Loucy (cell line): ENCODE measurements at regions not wholly inside any gene's neighbourhood (a gene's known extent, or its start where the extent isn't known, plus 50 kb on each side); places are given as distances from the start of the nearest gene placed in this dataset.

ENCODE experiments used
- EZH2phosphoT487 ChIP-seq: fragments of 200-600 bp; IDR thresholded peaks from 2 replicates; pipeline ENCODE4 v1.6.1; 2018; ENCODE audit warnings: antibody characterized with exemption, mild to moderate bottlenecking, moderate library complexity, borderline replicate concordance
- TF ChIP-seq, protein P1 (sequence below): fragments of 200-600 bp; sonication (generic); conservative IDR thresholded peaks from 2 replicates; pipeline ENCODE4 v1.5.1; 2014; ENCODE audit warnings: mild to moderate bottlenecking, antibody characterized with exemption, low read length

GRCh38 chr4:27886120-27886519 is 1025.5 kb downstream of the STIM2 start:
- TF ChIP-seq, protein P1, sequence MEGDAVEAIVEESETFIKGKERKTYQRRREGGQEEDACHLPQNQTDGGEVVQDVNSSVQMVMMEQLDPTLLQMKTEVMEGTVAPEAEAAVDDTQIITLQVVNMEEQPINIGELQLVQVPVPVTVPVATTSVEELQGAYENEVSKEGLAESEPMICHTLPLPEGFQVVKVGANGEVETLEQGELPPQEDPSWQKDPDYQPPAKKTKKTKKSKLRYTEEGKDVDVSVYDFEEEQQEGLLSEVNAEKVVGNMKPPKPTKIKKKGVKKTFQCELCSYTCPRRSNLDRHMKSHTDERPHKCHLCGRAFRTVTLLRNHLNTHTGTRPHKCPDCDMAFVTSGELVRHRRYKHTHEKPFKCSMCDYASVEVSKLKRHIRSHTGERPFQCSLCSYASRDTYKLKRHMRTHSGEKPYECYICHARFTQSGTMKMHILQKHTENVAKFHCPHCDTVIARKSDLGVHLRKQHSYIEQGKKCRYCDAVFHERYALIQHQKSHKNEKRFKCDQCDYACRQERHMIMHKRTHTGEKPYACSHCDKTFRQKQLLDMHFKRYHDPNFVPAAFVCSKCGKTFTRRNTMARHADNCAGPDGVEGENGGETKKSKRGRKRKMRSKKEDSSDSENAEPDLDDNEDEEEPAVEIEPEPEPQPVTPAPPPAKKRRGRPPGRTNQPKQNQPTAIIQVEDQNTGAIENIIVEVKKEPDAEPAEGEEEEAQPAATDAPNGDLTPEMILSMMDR: no peak
- TF ChIP-seq EZH2phosphoT487: no peak
